ENCODE measurements at regions not wholly inside any gene's neighbourhood (a gene's known extent, or its start where the extent isn't known, plus 50 kb on each side); places are given as distances from the start of the nearest gene placed in this dataset.

DNA sequence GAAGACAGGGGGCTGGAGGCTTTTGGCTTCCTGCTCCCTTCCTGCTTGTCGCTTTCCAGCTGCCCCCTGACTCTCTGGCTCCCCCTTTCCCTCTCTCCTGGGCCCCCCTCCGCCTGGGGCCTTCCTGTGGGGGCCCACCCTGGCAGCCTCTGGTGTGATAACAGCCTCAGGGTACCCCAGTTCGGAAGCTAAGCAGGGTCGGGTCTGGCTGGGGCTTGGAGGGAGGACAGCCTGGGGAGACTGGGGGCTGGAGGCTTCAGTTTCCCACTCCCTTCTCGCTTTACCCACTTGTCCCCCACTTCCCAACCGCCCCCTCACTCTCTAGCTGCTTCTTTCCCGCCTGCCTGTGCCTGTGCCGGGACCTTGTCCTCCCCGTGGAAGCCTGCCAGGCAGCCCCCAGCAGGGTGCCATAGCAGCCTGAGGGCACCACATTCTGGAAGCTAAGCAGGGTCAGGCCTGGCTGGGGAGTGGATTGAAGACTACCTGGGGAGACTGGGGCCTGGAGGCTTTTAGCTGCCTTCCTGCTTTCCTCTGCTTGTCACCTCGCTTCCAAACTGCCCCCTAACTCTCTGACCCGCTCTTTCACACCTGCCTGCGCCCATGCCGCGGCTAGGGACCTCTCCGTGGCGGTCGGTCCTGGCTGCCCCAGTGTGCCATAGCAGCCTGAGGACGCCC lies 2275.5 kb downstream of the TP53TG3F start:
- Mint-ChIP-seq H3K4me3 (ENCODE audit: unreplicated experiment) (no peak overlapping the region), H3K4me1 (ENCODE audit: unreplicated experiment) (no peaks in the 10 kb centered on the region), H3K27ac (ENCODE audit: unreplicated experiment) (no peak overlapping the region), H3K9me3 (ENCODE audit: unreplicated experiment) (peaks cover 70% of the 10 kb centered on the region), H3K36me3 (ENCODE audit: unreplicated experiment) (no peaks in the 10 kb centered on the region), H3K27me3 (ENCODE audit: unreplicated experiment) (no peaks in the 10 kb centered on the region)
- peak; percentile 81 for DNase-seq (ENCODE audit: extremely low spot score, unreplicated experiment)
- no peak for TF ChIP-seq CTCF (IDR thresholded peaks at IDR 0.05)

DNA sequence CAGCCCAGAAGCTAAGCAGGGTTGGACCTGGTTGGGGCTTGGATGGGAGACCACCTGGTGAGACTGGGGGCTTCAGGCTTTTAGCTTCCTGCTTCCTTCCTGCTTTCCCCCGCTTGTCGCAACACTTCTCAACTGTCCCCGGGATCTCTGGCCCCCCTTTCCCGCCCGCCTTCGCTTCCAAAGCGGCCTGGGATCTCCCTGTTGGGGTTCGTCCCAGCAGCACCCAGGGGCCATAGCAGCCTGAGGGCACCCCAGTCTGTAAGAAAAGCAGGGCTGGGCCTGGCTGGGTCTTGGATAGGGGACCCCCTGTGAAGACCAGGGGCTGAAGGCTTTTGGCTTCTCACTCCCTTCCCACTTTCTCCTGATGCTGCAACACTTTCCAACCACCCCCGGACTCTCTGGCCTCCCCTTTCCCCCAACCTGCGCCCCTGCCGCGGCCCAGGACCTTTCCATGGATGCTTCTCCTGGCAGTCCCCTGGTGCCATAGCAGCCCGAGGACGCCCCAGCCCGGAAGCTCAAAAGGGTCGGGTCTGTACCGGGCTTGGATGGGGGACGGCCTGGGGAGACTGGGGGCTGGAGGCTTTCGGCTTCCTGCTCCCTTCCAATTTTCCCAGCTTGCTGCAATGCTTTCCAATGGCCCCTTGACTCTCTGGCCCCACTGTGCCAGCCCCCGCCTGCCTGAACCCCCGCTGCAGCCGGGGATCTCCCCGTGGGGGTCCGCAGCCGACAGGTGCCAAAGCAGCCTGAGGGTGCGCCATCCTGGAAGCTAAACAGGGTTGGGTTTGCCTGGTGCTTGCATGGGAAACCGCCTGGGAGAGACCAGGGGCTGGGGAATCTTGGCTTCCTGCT lies 2276.2 kb downstream of the TP53TG3F start:
- DNase-seq (ENCODE audit: extremely low spot score, unreplicated experiment): peak; percentile 81
- Mint-ChIP-seq H3K4me3 (ENCODE audit: unreplicated experiment) (no peak overlapping the region), H3K36me3 (ENCODE audit: unreplicated experiment) (no peaks in the 10 kb centered on the region), H3K27ac (ENCODE audit: unreplicated experiment) (no peak overlapping the region), H3K27me3 (ENCODE audit: unreplicated experiment) (no peaks in the 10 kb centered on the region), H3K9me3 (ENCODE audit: unreplicated experiment) (peaks cover 70% of the 10 kb centered on the region), H3K4me1 (ENCODE audit: unreplicated experiment) (no peaks in the 10 kb centered on the region)
- no peak for TF ChIP-seq CTCF (IDR thresholded peaks at IDR 0.05)

DNA sequence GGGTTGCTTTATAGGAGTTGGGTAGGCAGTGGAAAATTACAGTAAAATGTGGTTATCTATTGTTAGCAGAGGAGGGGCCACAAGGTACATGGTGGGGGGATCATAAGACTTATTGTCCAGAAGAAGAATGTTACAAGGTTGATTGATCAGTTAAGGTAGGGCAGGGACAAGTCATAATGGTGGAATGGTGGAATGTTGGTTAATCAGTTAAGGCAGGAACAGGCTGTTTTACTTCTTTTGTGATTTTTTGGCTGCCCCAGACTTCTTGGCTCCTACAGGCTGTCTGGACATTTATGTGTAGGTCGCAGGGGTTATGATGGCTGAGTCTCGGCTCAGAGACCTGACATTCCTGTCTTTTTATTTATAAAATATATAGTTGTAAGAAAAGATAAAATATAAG lies 2277.1 kb downstream of the TP53TG3F start:
- H3K4me1 Mint-ChIP-seq (ENCODE audit: unreplicated experiment): no peaks in the 10 kb centered on the region
- no peak overlapping the region for H3K27ac Mint-ChIP-seq (ENCODE audit: unreplicated experiment)
- H3K9me3 Mint-ChIP-seq (ENCODE audit: unreplicated experiment): peaks cover 70% of the 10 kb centered on the region
- DNase-seq (ENCODE audit: extremely low spot score, unreplicated experiment): no peak
- H3K36me3 Mint-ChIP-seq (ENCODE audit: unreplicated experiment): no peaks in the 10 kb centered on the region
- H3K27me3 Mint-ChIP-seq (ENCODE audit: unreplicated experiment): no peaks in the 10 kb centered on the region
- no peak overlapping the region for H3K4me3 Mint-ChIP-seq (ENCODE audit: unreplicated experiment)
- TF ChIP-seq CTCF (IDR thresholded peaks at IDR 0.05): no peak

- H3K27ac Mint-ChIP-seq (ENCODE audit: unreplicated experiment): no peak overlapping the region
- no peak for DNase-seq (ENCODE audit: extremely low spot score, unreplicated experiment)
- no peaks in the 10 kb centered on the region for H3K36me3 Mint-ChIP-seq (ENCODE audit: unreplicated experiment)
- no peak overlapping the region for H3K4me3 Mint-ChIP-seq (ENCODE audit: unreplicated experiment)
- TF ChIP-seq CTCF (IDR thresholded peaks at IDR 0.05): no peak
- no peaks in the 10 kb centered on the region for H3K27me3 Mint-ChIP-seq (ENCODE audit: unreplicated experiment)
- H3K9me3 Mint-ChIP-seq (ENCODE audit: unreplicated experiment): peaks cover 70% of the 10 kb centered on the region
- H3K4me1 Mint-ChIP-seq (ENCODE audit: unreplicated experiment): no peaks in the 10 kb centered on the region
Observed at GRCh38 chr16:35737076-35737475, 2277.7 kb downstream of the TP53TG3F start.

DNA sequence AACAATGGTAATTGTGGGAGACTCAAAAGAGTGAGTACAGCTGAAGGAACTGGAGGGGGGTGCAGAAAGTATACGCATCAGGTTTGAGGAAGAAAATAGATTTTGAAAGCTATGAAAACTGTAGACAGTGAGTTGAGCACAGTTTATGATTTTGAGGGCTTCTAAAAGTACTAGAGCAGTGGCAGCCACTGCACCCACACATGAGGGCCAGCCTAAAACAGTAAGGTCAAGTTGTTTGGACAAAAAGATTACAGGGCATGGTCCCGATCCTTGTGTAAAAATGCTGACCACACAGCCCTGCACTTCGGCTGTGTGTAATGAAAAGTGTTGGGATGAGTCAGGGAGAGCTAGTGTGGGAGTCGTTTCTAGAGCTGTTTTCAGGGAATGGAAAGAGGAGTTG lies 2282.1 kb downstream of the TP53TG3F start:
- no peak for TF ChIP-seq CTCF (IDR thresholded peaks at IDR 0.05)
- Mint-ChIP-seq H3K4me3 (ENCODE audit: unreplicated experiment) (no peak overlapping the region), H3K27me3 (ENCODE audit: unreplicated experiment) (no peaks in the 10 kb centered on the region), H3K27ac (ENCODE audit: unreplicated experiment) (no peak overlapping the region), H3K9me3 (ENCODE audit: unreplicated experiment) (peaks cover 79% of the 10 kb centered on the region), H3K4me1 (ENCODE audit: unreplicated experiment) (no peaks in the 10 kb centered on the region), H3K36me3 (ENCODE audit: unreplicated experiment) (no peaks in the 10 kb centered on the region)
- DNase-seq (ENCODE audit: extremely low spot score, unreplicated experiment): peak; percentile 23

All from osteocyte (in vitro differentiated cells).